NCI-H2196 treated with DMSO at 0.1 percent for 48 hours (cell line): ENCODE measurements at regions not wholly inside any gene's neighbourhood (a gene's known extent, or its start where the extent isn't known, plus 50 kb on each side); places are given as distances from the start of the nearest gene placed in this dataset.

Experiments
- DNase-seq: peaks from one replicate; lab custom pipeline; 2025; ENCODE audit not compliant: unreplicated experiment; lab: John Stamatoyannopoulos, UW

GRCh38 chr16:72285324-72285723, 113.4 kb upstream of the PMFBP1 start:
- no peak for DNase-seq

GRCh38 chr16:72284042-72284789, 112.3 kb upstream of the PMFBP1 start:
- no peak for DNase-seq

- DNase-seq: no peak
Measured at GRCh38 chr16:72282362-72282761, 110.4 kb upstream of the PMFBP1 start.

- no peak for DNase-seq
Measured at GRCh38 chr16:72278301-72278700, 106.3 kb upstream of the PMFBP1 start.

- no peak for DNase-seq
Measured at GRCh38 chr16:72277749-72278148, 105.8 kb upstream of the PMFBP1 start.

GRCh38 chr16:72271699-72272240, 99.8 kb upstream of the PMFBP1 start:
- no peak for DNase-seq

- no peak for DNase-seq
Measured at GRCh38 chr16:72270531-72270930, 98.6 kb upstream of the PMFBP1 start.

GRCh38 chr16:72266836-72267235, 94.9 kb upstream of the PMFBP1 start:
- DNase-seq: no peak

GRCh38 chr16:72264771-72265170, 92.8 kb upstream of the PMFBP1 start:
- DNase-seq: no peak

- no peak for DNase-seq
Measured at GRCh38 chr16:72262711-72263110, 90.8 kb upstream of the PMFBP1 start.

- no peak for DNase-seq
Measured at GRCh38 chr16:72261127-72261526, 89.2 kb upstream of the PMFBP1 start.

GRCh38 chr16:72256398-72257066, 84.6 kb upstream of the PMFBP1 start:
- DNase-seq: no peak

- DNase-seq: no peak
Measured at GRCh38 chr16:72255786-72256185, 83.8 kb upstream of the PMFBP1 start.

GRCh38 chr16:72247821-72248253, 75.9 kb upstream of the PMFBP1 start:
- no peak for DNase-seq

- no peak for DNase-seq
Measured at GRCh38 chr16:72246423-72246822, 74.5 kb upstream of the PMFBP1 start.

- DNase-seq: no peak
Measured at GRCh38 chr16:72244853-72245252, 72.9 kb upstream of the PMFBP1 start.

GRCh38 chr16:72243621-72244020, 71.7 kb upstream of the PMFBP1 start:
- no peak for DNase-seq

GRCh38 chr16:72242757-72243156, 70.8 kb upstream of the PMFBP1 start:
- no peak for DNase-seq

- no peak for DNase-seq
Measured at GRCh38 chr16:72241930-72242329, 70.0 kb upstream of the PMFBP1 start.

GRCh38 chr16:72241008-72241407, 69.1 kb upstream of the PMFBP1 start:
- DNase-seq: no peak

GRCh38 chr16:72240466-72240865, 68.5 kb upstream of the PMFBP1 start:
- DNase-seq: no peak

- no peak for DNase-seq
Measured at GRCh38 chr16:72236866-72237265, 64.9 kb upstream of the PMFBP1 start.
